GM19468 (cell line): ENCODE measurements at regions not wholly inside any gene's neighbourhood (a gene's known extent, or its start where the extent isn't known, plus 50 kb on each side); places are given as distances from the start of the nearest gene placed in this dataset.

Experiments
- ATAC-seq: cut with Tn5 transposase; IDR thresholded peaks from one replicate; pipeline ENCODE4 v1.9.1; 2021; ENCODE audit warnings: mild to moderate bottlenecking, moderate library complexity, moderate number of reproducible peaks; ENCODE audit not compliant: unreplicated experiment; ENCODE audit errors: extremely low read depth

DNA sequence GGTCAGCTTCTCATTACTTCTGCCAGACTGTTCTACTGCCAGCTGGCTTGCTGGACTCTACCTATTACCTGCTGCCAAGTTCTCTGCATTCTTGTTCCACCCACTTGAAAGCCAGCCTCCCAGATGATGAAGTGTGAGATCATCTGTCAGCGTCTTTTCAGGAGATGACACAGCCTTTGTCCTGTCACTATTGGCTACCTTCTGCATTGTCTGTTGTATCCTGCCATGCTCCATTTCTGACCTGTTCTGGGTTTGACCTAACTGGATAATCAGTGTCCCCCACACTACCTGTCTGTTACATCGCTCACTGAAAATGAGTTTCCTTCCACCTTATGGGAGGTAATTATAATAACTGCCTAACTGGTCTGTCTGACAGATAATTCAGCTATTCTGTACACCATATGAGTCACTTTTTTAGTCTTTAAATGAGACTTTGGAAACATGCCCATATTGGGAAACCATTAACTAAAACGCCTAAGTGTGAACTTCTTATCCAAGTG lies 520.6 kb downstream of the METTL4 start:
- ATAC-seq, result no peak

DNA sequence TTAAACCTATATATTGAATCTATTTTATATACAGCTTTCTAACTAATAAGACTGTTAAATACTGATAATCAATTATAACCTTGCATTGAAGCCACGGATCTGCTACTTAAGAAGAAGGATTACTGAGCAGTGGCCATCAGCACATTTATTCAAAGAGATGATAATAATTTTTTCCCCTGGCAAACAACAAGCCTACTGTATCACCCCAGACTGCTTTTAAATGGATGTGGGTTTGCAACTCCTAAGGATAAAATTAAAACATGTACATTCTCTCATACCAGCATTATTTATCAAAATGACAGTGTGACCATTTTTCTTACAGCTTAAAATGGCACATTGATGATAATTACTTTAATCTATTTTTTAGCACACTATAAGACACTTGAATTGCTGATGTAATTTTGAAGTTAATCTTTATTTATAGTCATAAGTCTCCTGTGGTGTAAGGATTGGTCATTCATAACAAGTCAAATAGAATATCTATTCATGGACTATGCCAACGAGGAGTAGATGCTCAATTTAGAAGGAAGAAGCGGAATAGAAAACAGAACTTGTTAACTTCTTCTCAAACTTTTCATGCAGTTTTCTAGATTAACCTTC lies 517.7 kb downstream of the METTL4 start:
- no peak for ATAC-seq

DNA sequence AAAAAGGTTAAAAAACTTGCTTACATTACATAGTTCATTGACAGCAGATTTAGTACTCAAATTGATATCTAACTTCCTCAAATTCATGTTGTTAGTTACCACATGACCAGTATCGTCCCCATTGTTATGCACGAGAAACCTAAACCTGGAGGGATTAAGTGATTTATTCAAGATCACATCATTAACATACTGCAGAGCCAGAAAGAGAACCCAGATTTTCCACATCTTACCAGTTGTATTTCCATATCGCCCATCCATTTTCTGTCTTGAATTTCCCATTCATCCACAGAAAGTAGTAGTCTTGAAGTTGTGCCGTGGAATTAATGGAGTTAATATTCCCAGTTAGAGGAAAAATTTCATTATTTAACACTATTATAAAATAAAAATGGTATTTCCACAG lies 512.0 kb downstream of the METTL4 start:
- no peak for ATAC-seq

DNA sequence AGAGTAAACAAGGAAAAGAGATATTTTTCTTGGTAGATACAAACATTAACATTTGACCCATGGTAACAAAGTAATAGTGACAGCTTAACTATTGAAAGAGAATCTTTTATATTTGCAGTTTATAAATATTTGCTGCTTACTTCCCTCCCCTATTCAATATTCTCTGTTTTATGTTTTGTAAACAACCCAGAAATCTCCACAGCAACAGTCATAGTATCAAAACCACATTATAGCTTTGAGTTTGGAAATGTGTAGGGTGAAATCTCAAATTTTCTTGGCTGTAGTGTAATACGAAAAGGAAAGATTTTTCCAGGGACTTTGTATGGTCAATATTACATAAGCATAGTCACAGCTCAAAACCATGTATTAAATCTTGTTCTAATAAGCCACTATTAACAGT lies 511.2 kb downstream of the METTL4 start:
- ATAC-seq, result no peak

DNA sequence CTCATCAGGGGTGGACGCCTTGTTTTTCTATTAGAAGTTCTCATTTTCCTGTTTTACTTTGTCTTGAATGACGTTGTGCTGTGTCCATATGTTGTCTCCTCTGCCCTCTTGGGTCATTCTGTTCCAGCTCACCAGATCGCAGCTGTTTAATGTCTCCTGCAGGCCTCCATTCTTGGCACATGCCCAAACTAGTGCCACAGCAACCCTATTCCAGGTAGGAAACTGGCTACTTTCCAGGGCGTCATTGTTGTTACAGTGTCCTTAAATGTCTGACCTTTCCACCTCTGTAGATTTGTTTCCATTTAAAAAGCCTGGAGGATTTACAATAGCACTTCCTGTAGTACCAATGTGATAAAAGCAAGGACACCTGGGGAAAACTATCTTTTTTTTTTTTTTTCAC lies 500.7 kb downstream of the METTL4 start:
- ATAC-seq, result no peak

DNA sequence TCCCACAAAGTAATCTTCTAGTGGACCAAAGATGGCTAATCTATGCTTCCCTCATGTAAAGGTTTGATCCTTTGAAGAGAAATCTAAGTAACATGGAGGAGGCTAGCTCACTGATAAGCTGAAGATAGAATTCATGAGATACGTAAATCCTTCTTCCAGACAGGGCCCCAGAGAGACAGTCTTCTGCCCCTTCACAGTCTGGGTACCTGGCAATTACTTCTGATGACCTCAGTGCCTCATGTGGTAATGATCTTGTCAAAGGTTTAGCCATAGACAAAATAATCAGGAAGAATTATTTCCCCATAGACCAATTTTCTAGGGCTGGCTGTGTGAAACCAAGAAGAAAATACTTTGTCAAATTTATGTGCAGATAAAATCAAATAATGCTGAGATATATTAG lies 495.8 kb downstream of the METTL4 start:
- ATAC-seq, result no peak

DNA sequence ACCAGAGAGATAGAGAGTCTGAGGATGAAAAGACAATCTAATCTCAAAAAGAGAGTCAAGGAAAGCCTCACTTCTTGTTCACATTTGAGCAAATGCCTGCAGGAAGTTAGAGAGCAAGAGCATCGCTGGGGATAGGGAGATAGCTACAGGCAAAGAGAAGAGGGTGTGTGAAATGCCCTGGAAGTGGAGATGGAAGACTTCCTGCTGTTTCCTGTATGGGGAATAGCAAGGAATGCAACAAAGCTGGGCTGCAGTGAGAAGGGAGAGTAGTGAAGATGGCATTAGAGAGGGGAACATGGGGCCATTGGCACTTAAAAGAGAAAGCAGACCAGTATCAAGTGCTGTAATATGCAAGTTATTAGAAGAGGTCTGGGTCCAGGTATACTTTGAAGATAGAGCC lies 488.6 kb downstream of the METTL4 start:
- no peak for ATAC-seq

DNA sequence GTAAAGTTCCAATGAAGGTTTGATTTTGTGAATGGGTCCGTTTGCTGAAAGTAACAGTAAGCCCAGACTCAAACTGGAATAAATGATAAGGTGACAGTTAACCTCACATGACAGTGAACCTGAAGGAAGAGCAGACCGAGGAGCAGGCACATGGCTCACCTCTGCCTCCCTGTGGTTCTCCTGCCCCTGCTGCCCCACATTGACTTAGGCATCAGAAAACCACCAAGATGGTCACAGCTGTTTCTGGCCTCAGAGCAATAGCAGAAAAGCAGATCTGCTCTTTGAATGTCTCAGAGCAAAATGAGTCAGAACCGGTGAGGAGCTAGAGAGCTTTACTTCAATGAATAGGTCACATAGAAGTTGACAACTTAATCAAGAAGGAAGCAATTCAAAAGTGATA lies 487.6 kb downstream of the METTL4 start:
- ATAC-seq, result no peak

DNA sequence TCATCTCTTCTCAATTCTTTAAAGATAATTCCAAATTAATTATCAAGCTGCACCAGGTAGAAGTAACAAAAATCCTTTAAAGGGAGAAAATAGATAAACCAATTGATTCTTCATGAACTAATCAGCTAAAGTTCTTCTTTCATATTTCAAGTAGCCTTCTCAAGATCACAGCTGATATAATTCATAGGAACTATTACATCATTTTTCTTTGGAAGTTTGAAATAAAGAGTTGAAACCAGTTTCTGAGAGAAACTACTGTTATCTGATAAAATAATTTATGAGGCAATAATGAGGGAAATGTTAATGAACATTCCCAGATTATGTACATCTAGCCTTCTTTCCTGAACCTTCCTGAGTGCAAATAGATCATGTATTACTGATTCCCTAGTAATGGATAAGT lies 484.9 kb downstream of the METTL4 start:
- no peak for ATAC-seq

DNA sequence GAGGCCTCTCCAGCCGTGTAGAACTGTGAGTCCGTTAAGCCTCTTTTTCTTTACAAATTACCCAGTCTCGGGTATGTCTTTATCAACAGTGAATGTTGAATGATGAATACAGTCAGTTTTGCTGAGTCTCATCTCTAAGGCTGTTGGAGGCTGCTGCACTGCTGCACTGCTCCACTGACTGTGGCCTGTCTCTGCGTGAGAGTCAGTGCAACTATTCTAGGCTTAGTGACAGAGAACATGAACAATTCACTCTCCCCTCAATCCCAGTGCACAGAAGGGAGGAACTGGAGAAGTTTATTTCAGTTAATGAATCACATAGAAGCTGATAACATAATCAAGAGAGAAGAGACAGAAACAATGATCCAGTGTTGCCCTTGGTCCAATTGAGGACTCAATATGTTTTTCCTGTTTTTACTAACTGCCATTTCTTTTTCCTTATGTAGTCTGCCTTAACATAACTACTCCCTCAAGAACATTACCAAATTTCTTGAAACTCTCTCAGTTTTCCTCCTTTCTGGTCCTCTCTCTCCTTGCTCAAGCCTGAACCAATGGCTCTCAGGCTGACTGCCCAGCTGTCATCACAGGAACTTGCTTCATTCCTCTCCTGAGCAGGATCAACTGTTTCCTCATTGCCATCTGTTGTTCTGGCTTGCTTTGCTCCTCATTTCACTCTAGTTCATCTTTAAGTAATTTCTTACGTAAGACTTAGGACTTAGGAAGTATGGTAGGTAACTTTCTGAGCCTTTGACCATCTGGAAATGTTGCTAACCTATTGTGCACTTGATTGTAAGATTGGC lies 483.2 kb downstream of the METTL4 start:
- no peak for ATAC-seq

DNA sequence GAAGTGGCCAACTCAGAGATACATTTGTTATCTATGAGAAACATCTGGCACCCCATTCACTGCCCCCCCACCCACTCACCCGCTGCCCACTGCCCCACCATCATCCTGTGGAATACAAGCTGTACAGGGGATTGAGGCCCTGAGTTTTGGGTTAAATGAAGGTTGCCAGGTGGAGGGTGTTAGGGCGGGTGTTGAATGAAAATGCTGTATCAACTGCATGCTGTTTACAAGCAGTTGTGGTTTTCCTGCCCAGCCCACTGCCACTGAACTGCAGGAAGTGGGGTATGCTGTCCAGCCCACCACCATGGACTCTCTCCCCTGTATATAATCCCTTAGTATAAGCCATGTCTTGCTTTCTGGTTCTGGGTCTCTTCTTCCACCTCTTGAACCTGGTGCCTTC lies 481.9 kb downstream of the METTL4 start:
- no peak for ATAC-seq

DNA sequence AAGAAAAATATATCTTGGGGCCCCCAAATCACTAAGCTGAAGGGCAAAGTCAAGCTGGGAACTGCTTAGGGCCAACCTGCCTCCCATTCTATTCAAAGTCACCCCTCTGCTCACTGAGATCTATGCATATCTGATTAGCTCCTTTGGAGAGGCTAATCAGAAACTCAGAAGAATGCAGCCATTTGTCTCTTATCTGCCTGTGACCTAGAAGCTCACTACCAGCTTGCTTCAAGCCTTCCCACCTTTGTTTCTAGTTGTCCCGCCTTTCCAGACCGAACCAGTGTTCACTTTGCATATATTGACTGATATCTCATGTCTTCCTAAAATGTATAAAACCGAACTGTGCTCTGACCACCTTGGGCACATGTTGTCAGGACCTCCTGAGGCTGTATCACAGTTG lies 479.4 kb downstream of the METTL4 start:
- ATAC-seq, result no peak

DNA sequence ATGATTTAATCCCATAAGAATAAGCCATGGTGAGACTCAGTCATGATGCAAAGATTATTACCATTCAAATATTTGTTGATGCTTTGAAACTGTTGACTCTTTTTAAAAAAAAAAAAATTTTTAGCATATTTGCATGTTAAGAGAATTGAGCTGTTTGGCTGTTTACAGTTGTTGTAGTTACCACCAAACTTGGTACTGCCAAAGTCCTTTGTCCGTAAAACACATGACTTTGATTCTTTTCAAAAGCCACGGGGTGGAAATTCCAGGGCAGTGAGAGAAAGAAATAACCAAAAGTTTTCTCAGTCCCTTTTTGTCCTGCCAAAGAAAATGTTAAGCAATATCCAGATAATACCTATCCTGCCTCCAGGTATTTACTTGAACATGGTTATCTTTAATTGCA lies 474.8 kb downstream of the METTL4 start:
- no peak for ATAC-seq

DNA sequence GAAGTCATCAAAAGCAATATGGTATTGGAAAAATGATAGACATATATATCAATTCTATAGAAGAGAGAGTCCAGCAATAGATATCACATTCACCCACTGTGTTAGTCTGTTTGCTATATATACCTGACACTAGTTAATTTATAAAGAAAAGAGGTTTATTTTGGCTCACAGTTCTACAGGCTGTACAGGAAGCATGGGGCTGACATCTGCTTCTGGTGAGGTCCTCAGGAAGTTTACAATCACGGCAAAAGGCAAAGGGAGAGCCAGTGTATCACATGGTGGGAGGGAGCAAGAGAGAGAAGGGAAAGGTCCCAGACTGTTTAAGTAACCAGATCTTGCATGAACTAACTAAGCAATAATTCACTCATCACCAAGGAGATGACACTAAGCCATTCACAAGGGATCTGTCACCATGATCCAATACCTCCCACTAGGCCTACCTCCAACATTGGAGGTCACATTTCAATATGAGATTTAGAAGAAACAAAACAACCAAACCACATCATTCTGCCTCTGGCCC lies 470.6 kb downstream of the METTL4 start:
- ATAC-seq, result no peak

DNA sequence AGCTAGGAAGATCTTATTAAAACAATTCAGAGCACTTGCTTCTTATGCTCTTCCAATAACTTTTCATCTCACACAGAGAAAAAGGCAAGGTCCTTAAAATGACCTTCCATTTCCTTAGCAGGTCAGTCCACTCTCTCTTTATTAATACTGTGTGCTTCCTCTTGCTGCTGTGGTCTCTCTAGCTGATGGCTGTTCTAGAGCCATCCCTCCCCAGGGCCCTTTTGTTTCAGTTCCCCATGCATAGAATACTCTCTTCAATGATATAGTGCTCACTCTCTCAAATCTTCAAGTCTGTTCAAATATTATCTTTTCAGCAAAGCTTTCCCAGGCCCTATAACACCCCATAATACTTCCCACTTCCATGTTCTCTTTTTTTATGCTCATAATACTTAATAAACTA lies 469.3 kb downstream of the METTL4 start:
- no peak for ATAC-seq

DNA sequence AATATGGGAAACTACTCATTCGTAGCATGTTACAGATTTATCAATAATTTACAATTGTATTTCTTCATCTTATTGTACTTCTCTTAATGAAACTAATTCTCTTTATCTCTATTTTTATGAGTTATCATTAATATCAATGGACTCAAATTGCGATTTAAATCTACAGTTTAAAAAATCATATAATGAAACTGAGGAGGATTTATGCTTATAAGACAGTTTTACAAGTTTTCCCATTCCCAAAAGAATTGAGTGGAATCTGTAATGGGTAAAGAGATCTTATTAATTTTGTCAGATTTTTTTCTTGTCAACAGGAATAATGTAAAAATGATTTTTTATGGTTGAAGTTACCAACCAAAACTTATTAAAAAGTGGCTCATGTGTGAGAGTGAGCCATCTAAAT lies 468.0 kb downstream of the METTL4 start:
- ATAC-seq, result no peak

DNA sequence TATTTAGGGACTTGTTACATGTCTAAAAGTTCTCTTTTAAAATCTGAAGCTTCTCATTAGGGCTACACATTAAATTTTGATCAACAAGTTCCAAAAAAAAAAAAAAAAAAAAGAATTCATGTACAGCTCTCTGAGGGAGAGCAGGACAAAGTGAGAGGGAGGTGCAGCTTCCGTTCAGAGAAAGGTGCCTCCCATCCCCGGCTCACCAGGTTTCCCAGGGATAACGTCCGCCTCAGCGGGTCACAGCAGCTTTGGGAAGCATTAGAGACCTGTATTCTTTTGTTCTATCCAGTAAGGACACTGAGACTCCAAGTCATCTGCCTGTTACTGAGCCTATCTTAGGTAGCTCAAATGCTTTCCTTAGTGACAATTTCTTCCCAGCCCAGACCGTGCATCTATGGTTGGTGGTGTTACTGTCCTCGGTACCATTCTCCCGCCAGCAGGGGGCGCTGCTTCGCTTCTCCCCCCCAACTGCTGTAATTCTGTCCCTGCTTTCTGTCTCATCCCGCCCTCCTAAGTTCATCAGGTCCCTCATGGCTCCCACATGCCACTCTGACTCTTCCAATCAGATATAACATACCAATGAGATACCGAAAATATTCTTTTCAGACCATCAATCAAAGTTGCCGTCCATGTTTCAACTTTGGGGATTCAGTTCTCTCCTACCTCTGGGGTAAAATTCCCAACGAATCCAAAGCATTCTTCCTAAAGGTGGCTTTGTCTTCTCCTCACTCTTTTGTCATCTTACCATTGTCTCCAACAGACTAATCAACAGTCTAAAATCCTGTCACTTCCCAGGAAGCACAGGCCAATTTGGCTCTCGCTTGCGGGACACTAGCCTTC lies 466.5 kb downstream of the METTL4 start:
- ATAC-seq, result peak; percentile 50

DNA sequence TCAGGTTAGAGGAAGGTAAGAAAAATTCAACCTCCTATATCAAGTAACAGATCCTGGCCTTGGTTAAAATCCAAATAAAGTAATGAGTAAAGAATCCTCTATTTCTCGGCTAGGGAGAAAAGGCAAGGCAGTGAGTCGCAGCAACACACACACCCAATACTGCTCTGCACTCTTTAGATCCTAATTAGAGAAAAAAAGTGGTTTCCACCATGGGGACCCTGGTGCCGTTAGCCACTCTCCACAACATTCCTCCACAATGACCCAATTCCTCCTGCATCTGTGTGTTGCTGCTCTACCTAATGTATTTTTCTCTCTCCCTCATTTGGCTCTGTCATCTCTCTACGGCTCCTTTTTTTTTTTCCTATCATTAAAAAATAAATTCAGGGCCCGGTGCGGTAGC lies 462.7 kb downstream of the METTL4 start:
- no peak for ATAC-seq

DNA sequence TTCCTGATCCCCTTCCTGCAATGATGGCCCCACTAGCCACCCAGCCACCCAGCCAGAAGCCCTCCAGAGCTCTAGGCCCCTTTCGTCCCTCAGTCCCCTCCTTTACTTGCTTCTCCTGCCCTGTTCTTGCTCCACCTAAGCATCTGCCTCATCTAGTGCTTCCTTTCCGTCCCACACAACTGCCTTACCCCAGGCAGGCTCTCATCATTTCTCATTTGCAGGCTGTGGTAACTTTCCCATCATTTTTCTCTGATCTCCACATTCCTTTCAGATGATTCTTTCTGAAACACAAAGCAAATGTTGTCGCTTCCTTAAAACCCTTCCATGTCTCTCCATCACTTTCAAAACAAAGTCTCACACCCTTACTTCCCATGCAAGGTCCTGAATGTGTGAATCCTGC lies 459.8 kb downstream of the METTL4 start:
- ATAC-seq, result no peak

DNA sequence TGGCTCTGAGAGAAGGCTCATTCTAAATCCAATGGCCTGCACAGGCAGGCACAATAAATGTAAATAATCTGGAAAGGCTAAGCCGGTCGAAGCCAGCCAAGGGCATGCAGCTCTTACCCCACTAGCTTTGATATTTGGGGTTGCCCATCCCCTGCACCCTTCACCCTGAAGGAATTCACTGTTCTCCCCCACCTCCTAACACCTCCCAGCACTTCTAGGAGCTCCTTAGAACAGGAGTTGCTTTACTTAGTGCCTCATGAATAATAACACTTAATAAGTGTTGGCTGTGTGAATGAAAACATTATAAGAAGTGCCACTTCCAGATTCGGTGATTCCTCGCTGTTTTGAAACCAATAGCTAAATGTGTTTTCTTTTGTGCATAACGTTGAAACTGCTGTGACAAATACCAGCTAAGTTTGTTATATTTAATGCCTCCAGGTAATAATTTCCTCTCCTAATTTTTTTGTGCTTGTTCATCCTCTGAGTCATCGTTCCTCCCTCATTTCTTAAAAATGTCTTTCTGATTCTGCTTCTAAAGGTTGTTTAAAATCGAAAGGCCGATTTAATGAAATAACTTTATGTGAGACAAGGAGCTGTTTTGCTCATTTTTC lies 458.8 kb downstream of the METTL4 start:
- ATAC-seq, result no peak
